Tibial nerve (tissue), 3 donors: ENCODE measurements at regions not wholly inside any gene's neighbourhood (a gene's known extent, or its start where the extent isn't known, plus 50 kb on each side); places are given as distances from the start of the nearest gene placed in this dataset.

ENCODE experiments used
- CTCF ChIP-seq, 5 experiments: fragments of 200-600 bp in 3 of 5; fragments of 450-650 bp in 2 of 5; sonication (generic) in 3 of 5; IDR thresholded peaks; one replicate each; pipeline ENCODE4 v1.5.1; 2016 to 2019; ENCODE audit warnings: antibody characterized with exemption in 5 of 5, mild to moderate bottlenecking in 3 of 5, moderate library complexity in 2 of 5
- POLR2A ChIP-seq, 2 donors: fragments of 450-650 bp; IDR thresholded peaks; one replicate each; pipeline ENCODE4 v1.6.1; 2017; ENCODE audit warnings: antibody characterized with exemption in 2 of 2, mild to moderate bottlenecking in 2 of 2, moderate library complexity in 2 of 2

- TF ChIP-seq CTCF (IDR thresholded peaks at IDR 0.05) = no peak
- TF ChIP-seq POLR2A (IDR thresholded peaks at IDR 0.05) = no peak
Measured at GRCh38 chr3:14335774-14336748, 66.3 kb upstream of the SLC6A6 start.
